Spleen (tissue), 7 donors: ENCODE measurements at regions not wholly inside any gene's neighbourhood (a gene's known extent, or its start where the extent isn't known, plus 50 kb on each side); places are given as distances from the start of the nearest gene placed in this dataset.

Experiments
- CTCF ChIP-seq, 11 experiments: fragments of 200-600 bp in 7 of 11; fragments of 450-650 bp in 4 of 11; sonication (generic) in 4 of 11; IDR thresholded peaks in 8 of 11; conservative IDR thresholded peaks in 3 of 11; 1 replicate in 7 of 11; 2 replicates in 4 of 11; pipeline versions ENCODE4 v1.4.0 to v1.8.0; 2016 to 2021; ENCODE audit warnings: antibody characterized with exemption in 11 of 11, inconsistent platforms in 4 of 11, mild to moderate bottlenecking in 1 of 11
- POLR2AphosphoS5 ChIP-seq, 3 donors: sonication (generic); formaldehyde crosslinking; IDR thresholded peaks; one replicate each; pipeline ENCODE4 v1.5.1; 2017; ENCODE audit warnings: antibody characterized with exemption in 3 of 3
- donor health status: DM: no; HTN: no; CAD: no; lungs with moderate emphysema.
- donor health status: DM: no; HTN: no; CAD: no.
- donor health status: DM: no; HTN: no; CAD: no.

GRCh38 chr1:118306851-118307250 is 121.8 kb upstream of the SPAG17 start:
- TF ChIP-seq CTCF (IDR thresholded peaks at IDR 0.05 in 8 of 11, conservative IDR thresholded peaks at IDR 0.05 in 3 of 11) (no peak), POLR2AphosphoS5 (IDR thresholded peaks at IDR 0.05) (no peak)
